Prostate gland (tissue), 2 donors: ENCODE measurements at regions not wholly inside any gene's neighbourhood (a gene's known extent, or its start where the extent isn't known, plus 50 kb on each side); places are given as distances from the start of the nearest gene placed in this dataset.

Experiments used
- DNase-seq: peaks from one replicate; pipeline ENCODE4 v3.0.0-alpha.2; 2019; ENCODE audit warnings: low spot score
- H3K27ac ChIP-seq, 2 donors: fragments of 200-600 bp; sonication (generic); 2 replicates each; pipeline ENCODE4 v1.5.1; 2017 to 2019
- H3K27me3 ChIP-seq: fragments of 200-600 bp; sonication (generic); replicated peaks from 2 replicates; pipeline ENCODE4 v1.5.1; 2019; ENCODE audit not compliant: insufficient read depth
- H3K36me3 ChIP-seq, 2 donors: fragments of 200-600 bp; sonication (generic); 1 replicate in 1 of 2; 2 replicates in 1 of 2; pipeline versions ENCODE4 v1.5.1 to v1.8.1; 2017 to 2019
- H3K4me1 ChIP-seq: fragments of 200-600 bp; sonication (generic); replicated peaks from 2 replicates; pipeline ENCODE4 v1.5.1; 2019
- H3K4me3 ChIP-seq, 2 donors: fragments of 200-600 bp; sonication (generic); 2 replicates each; pipeline ENCODE4 v1.5.1; 2017 to 2019
- H3K9me3 ChIP-seq: fragments of 200-600 bp; sonication (generic); 2 replicates; pipeline ENCODE4 v1.5.1; 2017
- CTCF ChIP-seq, 4 experiments: fragments of 200-600 bp in 2 of 4; fragments of 450-650 bp in 2 of 4; sonication (generic) in 2 of 4; IDR thresholded peaks; 1 replicate in 3 of 4; 2 replicates in 1 of 4; pipeline ENCODE4 v1.5.1; 2016 to 2019; ENCODE audit warnings: antibody characterized with exemption in 4 of 4, mild to moderate bottlenecking in 2 of 4, moderate library complexity in 2 of 4
- POLR2A ChIP-seq: fragments of 450-650 bp; IDR thresholded peaks from one replicate; pipeline ENCODE4 v1.6.1; 2016; ENCODE audit warnings: antibody characterized with exemption, mild to moderate bottlenecking
- POLR2AphosphoS5 ChIP-seq: sonication (generic); formaldehyde crosslinking; IDR thresholded peaks from one replicate; pipeline ENCODE4 v1.6.1; 2017; ENCODE audit warnings: antibody characterized with exemption
- WGBS: methylation state at CpG from one replicate; pipeline ENCODE4 v1.1.5; 2018; 5-methylcytosine and 5-hydroxymethylcytosine counted together
- intact Hi-C: fragments of 100-400 bp; cut with DNase I; formaldehyde crosslinking; loops from one replicate; pipeline ENCODE4 v1.14.2; 2022

GRCh38 chr7:130912862-130913638 lies 179.0 kb upstream of the KLF14 start:
- WGBS: 14% methylated on average over 18 of the region's 18 CpGs
- H3K4me1 ChIP-seq: peaks cover 19% of the 10 kb centered on the region
- DNase-seq: no peak

GRCh38 chr7:130913639-130914553 lies 179.9 kb upstream of the KLF14 start:
- Histone ChIP-seq H3K27ac (peak overlapping the region; percentile 69 to 76), H3K4me1 (peaks cover 20% of the 10 kb centered on the region), H3K27me3 (no peaks in the 10 kb centered on the region), H3K36me3 (no peaks in the 10 kb centered on the region), H3K4me3 (no peak overlapping the region), H3K9me3 (no peaks in the 10 kb centered on the region)
- 47% methylated on average over 12 of the region's 12 CpGs for WGBS
- intact Hi-C loops: no loop called here
- no peak for DNase-seq
- TF ChIP-seq CTCF (IDR thresholded peaks at IDR 0.05): no peak
- TF ChIP-seq POLR2AphosphoS5: no peak
- TF ChIP-seq POLR2A: no peak

More at GRCh38 chr7:130912862-130913638, 179.0 kb upstream of the KLF14 start:
- Histone ChIP-seq H3K27ac (peak overlapping the region; percentile 69 to 76), H3K36me3 (no peaks in the 10 kb centered on the region), H3K9me3 (no peaks in the 10 kb centered on the region), H3K4me3 (peak overlapping the region; percentile 18 to 27), H3K27me3 (no peaks in the 10 kb centered on the region)
- TF ChIP-seq POLR2A (no peak), POLR2AphosphoS5 (no peak), CTCF (IDR thresholded peaks at IDR 0.05) (no peak)
- intact Hi-C loops: no loop called here

- intact Hi-C loops: no loop called here
- no peak for TF ChIP-seq POLR2A
- no peak for TF ChIP-seq POLR2AphosphoS5
- no peak for TF ChIP-seq CTCF (IDR thresholded peaks at IDR 0.05)
Observed at GRCh38 chr7:130914554-130915294, 180.7 kb upstream of the KLF14 start.

GRCh38 chr7:130917669-130918128 lies 183.7 kb upstream of the KLF14 start:
- intact Hi-C loops: no loop called here
- Histone ChIP-seq H3K4me1 (peaks cover 34% of the 10 kb centered on the region), H3K4me3 (no peak overlapping the region), H3K9me3 (no peaks in the 10 kb centered on the region), H3K36me3 (no peaks in the 10 kb centered on the region), H3K27me3 (no peaks in the 10 kb centered on the region), H3K27ac (peak overlapping the region; percentile 56 to 70)
- no peak for DNase-seq
- TF ChIP-seq POLR2AphosphoS5 (no peak), POLR2A (no peak), CTCF (IDR thresholded peaks at IDR 0.05) (no peak)
- 41% methylated on average over 5 of the region's 5 CpGs for whole genome bisulfite sequencing

More at GRCh38 chr7:130914554-130915294, 180.7 kb upstream of the KLF14 start:
- H3K36me3 ChIP-seq: no peaks in the 10 kb centered on the region
- H3K27ac ChIP-seq: peak overlapping the region; percentile 69 to 76
- no peak overlapping the region for H3K4me3 ChIP-seq
- DNase-seq: no peak
- no peaks in the 10 kb centered on the region for H3K27me3 ChIP-seq
- H3K4me1 ChIP-seq: peaks cover 20% of the 10 kb centered on the region
- 95% methylated on average over 10 of the region's 10 CpGs for WGBS
- H3K9me3 ChIP-seq: no peaks in the 10 kb centered on the region
